Chondrocyte (in vitro differentiated cells): ENCODE measurements at regions not wholly inside any gene's neighbourhood (a gene's known extent, or its start where the extent isn't known, plus 50 kb on each side); places are given as distances from the start of the nearest gene placed in this dataset.

ENCODE experiments used
- DNase-seq: peaks from one replicate; pipeline ENCODE4 v3.0.0; 2021; ENCODE audit warnings: mixed read lengths, low spot score
- H3K27ac Mint-ChIP-seq: one replicate; pipeline ENCODE4 v1.8.0; 2021; ENCODE audit warnings: mild to moderate bottlenecking, moderate library complexity, mixed read lengths; ENCODE audit not compliant: unreplicated experiment
- H3K27me3 Mint-ChIP-seq: 2 replicates; pipeline ENCODE4 v1.8.0; 2021; ENCODE audit warnings: low read depth, mixed read lengths
- H3K36me3 Mint-ChIP-seq: 2 replicates; pipeline ENCODE4 v1.8.0; 2021; ENCODE audit warnings: low read depth, mixed read lengths
- H3K4me1 Mint-ChIP-seq: 2 replicates; pipeline ENCODE4 v1.8.0; 2021; ENCODE audit warnings: low read depth, mild to moderate bottlenecking, mixed read lengths
- H3K4me3 Mint-ChIP-seq: one replicate; pipeline ENCODE4 v1.8.0; 2021; ENCODE audit warnings: mild to moderate bottlenecking, moderate library complexity, mixed read lengths; ENCODE audit not compliant: unreplicated experiment
- H3K9me3 Mint-ChIP-seq: 2 replicates; pipeline ENCODE4 v1.8.0; 2021; ENCODE audit warnings: low read depth, mixed read lengths
- CTCF ChIP-seq: fragments of 200-600 bp; sonication (generic); IDR thresholded peaks from 2 replicates; pipeline ENCODE4 v1.5.0; 2021; ENCODE audit warnings: antibody characterized with exemption, mild to moderate bottlenecking, moderate library complexity

DNA sequence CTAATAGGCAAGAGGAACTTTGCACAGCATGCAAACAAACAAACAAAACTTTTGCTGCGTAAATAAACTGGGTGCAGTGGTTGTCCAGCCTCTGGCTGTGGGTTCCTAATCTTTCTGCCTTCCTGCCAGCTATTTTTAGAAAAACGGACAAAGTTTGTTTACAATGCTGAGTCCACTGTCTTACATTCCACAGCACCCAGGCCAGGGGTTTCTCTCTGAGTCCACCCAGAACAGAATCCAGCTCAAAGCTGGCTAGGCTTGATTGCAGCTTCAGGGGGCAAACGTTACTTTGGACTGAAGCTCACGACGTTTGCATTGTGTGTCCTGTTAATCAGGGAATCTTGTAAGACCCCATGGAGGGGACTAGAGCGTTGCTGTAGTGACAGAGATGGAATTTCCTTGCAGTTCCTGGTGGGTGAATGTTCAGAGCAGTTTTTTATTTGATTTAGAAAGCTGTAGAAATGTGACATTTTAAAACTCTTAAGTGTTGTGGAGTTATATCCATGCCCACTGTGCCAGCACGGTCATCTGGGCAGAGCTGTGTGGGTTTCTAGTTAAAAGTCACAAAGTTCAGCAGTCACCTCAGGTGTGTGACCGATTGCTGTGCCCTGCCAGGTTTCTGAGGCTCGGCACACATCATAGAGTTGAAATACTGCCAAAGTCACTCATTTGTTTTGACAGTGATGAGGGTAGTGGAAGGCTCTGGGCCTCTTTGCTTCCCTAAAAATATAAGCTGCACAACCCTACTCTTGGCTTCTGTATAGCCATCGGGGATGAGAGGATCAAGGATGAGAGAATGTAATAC lies 247.0 kb downstream of the STK31 start:
- no peaks in the 10 kb centered on the region for H3K36me3 Mint-ChIP-seq
- no peak overlapping the region for H3K4me3 Mint-ChIP-seq
- H3K27ac Mint-ChIP-seq, result peak overlapping the region; percentile 45
- DNase-seq, result no peak
- peaks cover 3% of the 10 kb centered on the region for H3K9me3 Mint-ChIP-seq
- TF ChIP-seq CTCF, result no peak
- peaks cover 21% of the 10 kb centered on the region for H3K4me1 Mint-ChIP-seq
- peaks cover 4% of the 10 kb centered on the region for H3K27me3 Mint-ChIP-seq

GRCh38 chr7:23959821-23960220 lies 249.8 kb downstream of the STK31 start:
- Mint-ChIP-seq H3K4me3 (no peak overlapping the region), H3K36me3 (no peaks in the 10 kb centered on the region), H3K4me1 (peaks cover 18% of the 10 kb centered on the region), H3K27ac (no peak overlapping the region), H3K27me3 (peaks cover 4% of the 10 kb centered on the region), H3K9me3 (no peaks in the 10 kb centered on the region)
- no peak for TF ChIP-seq CTCF
- DNase-seq, result no peak

DNA sequence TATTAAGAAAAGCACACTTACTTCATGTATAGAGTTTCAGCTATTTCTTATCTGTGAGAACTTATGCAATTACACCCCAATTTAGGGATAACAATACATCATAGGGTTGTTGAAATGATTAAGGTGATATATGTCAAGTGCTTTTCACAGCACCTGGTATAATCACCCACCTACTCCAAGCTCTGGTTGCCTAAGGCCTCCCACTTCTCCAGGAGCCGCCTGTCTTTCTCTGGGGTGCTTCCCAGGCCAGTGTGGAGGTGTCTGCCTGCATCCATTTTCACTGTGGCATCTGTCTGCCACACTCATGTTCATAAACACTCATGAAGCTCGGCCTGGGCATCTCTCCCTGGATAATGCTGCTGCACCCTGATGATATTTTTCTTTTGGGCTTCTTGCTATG lies 250.3 kb downstream of the STK31 start:
- peaks cover 14% of the 10 kb centered on the region for H3K4me1 Mint-ChIP-seq
- DNase-seq, result no peak
- H3K9me3 Mint-ChIP-seq, result no peaks in the 10 kb centered on the region
- H3K4me3 Mint-ChIP-seq, result no peak overlapping the region
- H3K27me3 Mint-ChIP-seq, result peaks cover 4% of the 10 kb centered on the region
- H3K27ac Mint-ChIP-seq, result no peak overlapping the region
- no peaks in the 10 kb centered on the region for H3K36me3 Mint-ChIP-seq
- no peak for TF ChIP-seq CTCF

DNA sequence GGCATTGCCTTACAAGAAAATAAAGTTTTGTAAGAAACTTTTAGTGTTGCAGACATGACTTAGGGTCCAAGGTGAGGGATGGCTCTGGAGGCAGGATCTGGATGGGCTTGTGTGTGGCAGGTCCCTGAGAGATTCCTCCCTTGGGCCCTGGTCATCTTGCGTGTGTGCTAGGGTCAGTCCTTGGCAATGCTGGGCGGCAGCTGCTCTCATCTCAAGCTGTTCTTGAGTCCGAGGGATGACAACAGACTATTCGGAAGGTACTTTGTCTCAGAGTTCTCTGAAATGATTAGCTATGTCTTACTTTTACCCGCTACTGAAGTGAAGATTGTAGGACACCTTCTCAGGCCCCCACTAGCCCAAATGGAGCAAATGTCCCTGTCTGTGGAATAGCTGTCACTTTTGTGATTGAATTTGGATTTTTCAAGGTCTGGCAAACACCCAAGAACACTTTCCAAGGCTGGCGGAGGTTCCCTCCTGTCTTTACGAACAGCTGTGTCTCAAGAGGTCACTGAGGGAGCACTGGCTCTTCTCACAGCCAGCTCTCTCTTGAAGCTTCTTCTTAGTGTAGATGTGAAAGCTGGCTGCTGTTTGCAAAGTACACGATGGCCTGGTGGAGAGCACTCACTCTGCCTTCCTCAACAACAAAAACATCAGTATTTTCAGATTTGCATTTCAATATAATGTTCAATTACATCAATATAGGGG lies 253.6 kb downstream of the STK31 start:
- Mint-ChIP-seq H3K27me3 (peaks cover 4% of the 10 kb centered on the region), H3K36me3 (no peaks in the 10 kb centered on the region), H3K9me3 (no peaks in the 10 kb centered on the region), H3K4me3 (no peak overlapping the region), H3K4me1 (no peaks in the 10 kb centered on the region), H3K27ac (no peak overlapping the region)
- no peak for DNase-seq
- no peak for TF ChIP-seq CTCF

DNA sequence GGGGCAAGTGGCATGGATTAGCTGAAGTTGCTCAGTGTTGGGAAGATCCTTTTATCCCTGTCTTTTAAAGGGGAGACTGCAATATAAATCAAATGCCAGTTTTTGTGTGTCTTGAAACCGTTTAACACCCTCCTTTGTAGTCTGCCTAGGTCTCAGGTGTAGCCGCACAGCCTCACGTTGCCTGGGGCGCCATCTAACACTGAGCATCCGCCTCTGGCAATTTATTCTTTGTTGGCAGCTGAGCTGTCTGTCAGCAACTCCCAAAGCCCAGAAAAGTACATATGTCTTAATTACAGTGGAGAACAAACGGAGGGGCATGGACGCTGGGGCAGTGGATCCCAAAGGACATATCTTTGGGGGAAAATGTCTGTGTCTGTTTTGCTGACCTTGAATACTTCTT lies 254.7 kb downstream of the STK31 start:
- no peak overlapping the region for H3K27ac Mint-ChIP-seq

More for the DNA sequence above, 254.7 kb downstream of the STK31 start:
- TF ChIP-seq CTCF, result no peak
- H3K9me3 Mint-ChIP-seq, result no peaks in the 10 kb centered on the region
- DNase-seq, result no peak
- H3K36me3 Mint-ChIP-seq, result no peaks in the 10 kb centered on the region
- H3K4me3 Mint-ChIP-seq, result no peak overlapping the region
- H3K27me3 Mint-ChIP-seq, result peaks cover 4% of the 10 kb centered on the region
- no peaks in the 10 kb centered on the region for H3K4me1 Mint-ChIP-seq
